H9 (cell line): ENCODE measurements at regions not wholly inside any gene's neighbourhood (a gene's known extent, or its start where the extent isn't known, plus 50 kb on each side); places are given as distances from the start of the nearest gene placed in this dataset.

Experiments
- DNase-seq: peaks from one replicate; pipeline ENCODE4 v3.0.0-alpha.2; 2017
- H2AFZ ChIP-seq: one replicate; pipeline ENCODE4 v1.6.1; 2013; ENCODE audit warnings: mild to moderate bottlenecking, low read length, control low read depth, moderate library complexity
- H2AK5ac ChIP-seq: 2 replicates; pipeline ENCODE4 v1.6.1; 2013; ENCODE audit warnings: low read length, control low read depth, mixed read lengths; ENCODE audit not compliant: insufficient read length
- H2BK120ac ChIP-seq: one replicate; pipeline ENCODE4 v1.6.1; 2013; ENCODE audit warnings: low read depth, mild to moderate bottlenecking, low read length, control low read depth, inconsistent platforms; ENCODE audit not compliant: poor library complexity, severe bottlenecking
- H2BK12ac ChIP-seq: 2 replicates; pipeline ENCODE4 v1.6.1; 2013; ENCODE audit warnings: low read length, control low read depth, mixed read lengths, low read depth; ENCODE audit not compliant: insufficient read length
- H2BK15ac ChIP-seq: 2 replicates; pipeline ENCODE4 v1.6.1; 2013; ENCODE audit warnings: low read depth, low read length, control low read depth
- H2BK20ac ChIP-seq: one replicate; pipeline ENCODE4 v1.6.1; 2013; ENCODE audit warnings: low read depth, mild to moderate bottlenecking, low read length, control low read depth, inconsistent platforms; ENCODE audit not compliant: poor library complexity, severe bottlenecking
- H2BK5ac ChIP-seq: 2 replicates; pipeline ENCODE4 v1.6.1; 2013; ENCODE audit warnings: low read length, control low read depth, mixed read lengths; ENCODE audit not compliant: insufficient read length
- H3K14ac ChIP-seq: 2 replicates; pipeline ENCODE4 v1.6.1; 2013; ENCODE audit warnings: low read length, control low read depth; ENCODE audit not compliant: insufficient read depth
- H3K18ac ChIP-seq: 2 replicates; pipeline ENCODE4 v1.6.1; 2013; ENCODE audit warnings: low read depth, mild to moderate bottlenecking, mixed read lengths, low read length, control low read depth; ENCODE audit not compliant: insufficient read length
- H3K23ac ChIP-seq: 2 replicates; pipeline ENCODE4 v1.6.1; 2013; ENCODE audit warnings: low read length, control low read depth, mixed read lengths, low read depth; ENCODE audit not compliant: insufficient read length
- H3K23me2 ChIP-seq: 2 replicates; pipeline ENCODE4 v1.6.1; 2013; ENCODE audit warnings: low read depth, mild to moderate bottlenecking, mixed read lengths, low read length, control low read depth; ENCODE audit not compliant: insufficient read length, poor library complexity, severe bottlenecking
- H3K27ac ChIP-seq: 2 replicates; pipeline ENCODE4 v1.5.1; 2013; ENCODE audit warnings: low read length, control low read depth, mixed read lengths, low read depth; ENCODE audit not compliant: insufficient read length
- H3K27me3 ChIP-seq: 2 replicates; pipeline ENCODE4 v1.6.1; 2013; ENCODE audit warnings: low read length, control low read depth, inconsistent platforms; ENCODE audit not compliant: insufficient read depth
- H3K4ac ChIP-seq: 2 replicates; pipeline ENCODE4 v1.6.1; 2013; ENCODE audit warnings: low read depth, mild to moderate bottlenecking, control low read depth, inconsistent platforms, low read length, moderate library complexity
- H3K4me1 ChIP-seq: 2 replicates; pipeline ENCODE4 v1.6.1; 2013; ENCODE audit warnings: low read length, control low read depth, inconsistent platforms; ENCODE audit not compliant: insufficient read depth
- H3K4me2 ChIP-seq: 2 replicates; pipeline ENCODE4 v1.6.1; 2013; ENCODE audit warnings: low read length, control low read depth, mixed read lengths; ENCODE audit not compliant: insufficient read length, insufficient read depth
- H3K56ac ChIP-seq: 2 replicates; pipeline ENCODE4 v1.6.1; 2013; ENCODE audit warnings: low read depth, mild to moderate bottlenecking, mixed read lengths, low read length, control low read depth; ENCODE audit not compliant: insufficient read length
- H3K79me1 ChIP-seq: 2 replicates; pipeline ENCODE4 v1.6.1; 2013; ENCODE audit warnings: low read depth, mild to moderate bottlenecking, moderate library complexity, low read length, control low read depth, inconsistent platforms; ENCODE audit not compliant: insufficient read depth, poor library complexity, severe bottlenecking
- H3K79me2 ChIP-seq: 2 replicates; pipeline ENCODE4 v1.6.1; 2013; ENCODE audit warnings: low read length, control low read depth, inconsistent platforms; ENCODE audit not compliant: insufficient read depth
- H3K9ac ChIP-seq: 2 replicates; pipeline ENCODE4 v1.6.1; 2013; ENCODE audit warnings: low read length, control low read depth, mixed read lengths; ENCODE audit not compliant: insufficient read length; ENCODE audit errors: extremely low read depth
- H3K9me3 ChIP-seq: one replicate; pipeline ENCODE4 v1.6.1; 2013; ENCODE audit warnings: low read depth, low read length, inconsistent platforms; ENCODE audit not compliant: control insufficient read depth
- H3T11ph ChIP-seq: one replicate; pipeline ENCODE4 v1.6.1; 2013; ENCODE audit warnings: mild to moderate bottlenecking, low read length, control low read depth, inconsistent platforms
- H4K20me1 ChIP-seq: one replicate; pipeline ENCODE4 v1.6.1; 2013; ENCODE audit not compliant: control insufficient read depth, insufficient read length, insufficient read depth
- H4K5ac ChIP-seq: 2 replicates; pipeline ENCODE4 v1.6.1; 2013; ENCODE audit warnings: low read depth, mild to moderate bottlenecking, mixed read lengths, low read length, control low read depth; ENCODE audit not compliant: insufficient read length
- H4K8ac ChIP-seq: replicated peaks from 2 replicates; pipeline ENCODE4 v1.6.1; 2013; ENCODE audit warnings: low read length, control low read depth, mixed read lengths, low read depth; ENCODE audit not compliant: insufficient read length
- H4K91ac ChIP-seq: 2 replicates; pipeline ENCODE4 v1.6.1; 2013; ENCODE audit warnings: low read depth, mild to moderate bottlenecking, moderate library complexity, mixed read lengths, low read length, control low read depth; ENCODE audit not compliant: insufficient read length
- H3K27ac Mint-ChIP-seq, 3 experiments: 2 replicates in 2 of 3; 3 replicates in 1 of 3; pipeline ENCODE4 v1.8.0; 2020 to 2021; ENCODE audit warnings: mixed read lengths in 3 of 3, mild to moderate bottlenecking in 1 of 3, moderate library complexity in 1 of 3
- H3K27me3 Mint-ChIP-seq: 2 replicates; pipeline ENCODE4 v1.8.0; 2021; ENCODE audit warnings: low read depth, mild to moderate bottlenecking, moderate library complexity, mixed read lengths
- H3K36me3 Mint-ChIP-seq, 3 experiments: 2 replicates in 2 of 3; 3 replicates in 1 of 3; pipeline ENCODE4 v1.8.0; 2020 to 2021; ENCODE audit warnings: low read depth in 3 of 3, mixed read lengths in 3 of 3; ENCODE audit not compliant: insufficient read depth in 1 of 3
- H3K4me1 Mint-ChIP-seq, 2 experiments: 2 replicates each; pipeline ENCODE4 v1.8.0; 2020; ENCODE audit warnings: mixed read lengths in 2 of 2
- H3K4me3 Mint-ChIP-seq, 2 experiments: 2 replicates in 1 of 2; 3 replicates in 1 of 2; pipeline ENCODE4 v1.8.0; 2020 to 2021; ENCODE audit warnings: mild to moderate bottlenecking in 2 of 2, mixed read lengths in 2 of 2, moderate library complexity in 1 of 2
- H3K9me3 Mint-ChIP-seq, 2 experiments: 2 replicates in 1 of 2; 3 replicates in 1 of 2; pipeline ENCODE4 v1.8.0; 2020; ENCODE audit warnings: mild to moderate bottlenecking in 2 of 2, mixed read lengths in 2 of 2, moderate library complexity in 1 of 2
- WGBS: extraction: QIAGEN DNeasy Blood & Tissue Kit; methylation state at CpG from one replicate; pipeline ENCODE4 v1.1.7; 2013; ENCODE audit warnings: missing lambda C conversion rate, low lambda C conversion rate, mixed read lengths; ENCODE audit not compliant: insufficient read length; ENCODE audit errors: extremely low coverage; 5-methylcytosine and 5-hydroxymethylcytosine counted together
- TF ChIP-seq, protein P1 (sequence below): fragments of 200-600 bp; sonication (generic); conservative IDR thresholded peaks from 3 replicates; pipeline ENCODE4 v1.8.0; 2021; ENCODE audit warnings: antibody characterized with exemption, mild to moderate bottlenecking

DNA sequence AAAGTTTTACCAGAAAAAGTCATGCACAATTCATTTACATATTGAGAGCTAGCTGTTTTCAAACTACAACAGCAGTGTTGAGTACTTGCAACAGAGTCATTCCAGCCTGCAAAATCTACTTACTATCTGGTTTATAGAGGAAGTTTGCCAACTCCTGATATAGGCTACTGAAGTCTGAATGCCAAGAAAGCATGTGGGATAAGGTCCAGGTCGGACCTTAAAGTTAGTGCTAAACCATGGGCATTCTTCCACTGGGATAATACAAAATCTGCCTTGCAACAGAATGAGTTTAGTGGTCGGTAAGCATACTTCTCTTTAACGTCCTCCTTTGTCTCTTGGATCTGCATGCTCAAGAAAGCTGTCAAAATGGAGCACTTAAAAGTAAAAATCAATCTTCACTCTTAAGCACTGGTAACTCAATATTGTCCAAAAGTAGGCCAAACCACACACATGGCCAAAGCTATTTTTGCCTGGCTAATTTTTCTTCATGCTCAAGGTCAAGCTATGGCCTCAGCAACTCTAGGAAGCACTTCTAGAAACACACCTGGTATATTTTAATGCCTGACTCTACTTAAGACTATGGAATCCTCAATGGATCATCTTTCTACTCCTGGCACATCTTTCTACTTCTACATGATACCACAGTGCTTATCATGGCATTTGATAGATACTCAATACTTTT, 364.9 kb upstream of the KITLG start:
- no peak for DNase-seq
- Histone ChIP-seq H3K27me3 (no peaks in the 10 kb centered on the region), H2BK5ac (no peak overlapping the region), H3K18ac (no peak overlapping the region), H3K4me2 (no peak overlapping the region), H2BK15ac (no peak overlapping the region), H4K20me1 (no peaks in the 10 kb centered on the region), H3K56ac (no peak overlapping the region), H3K23me2 (no peaks in the 10 kb centered on the region), H3T11ph (no peak overlapping the region), H2BK12ac (no peak overlapping the region), H3K9me3 (no peaks in the 10 kb centered on the region), H2AFZ (no peak overlapping the region), H3K79me1 (no peaks in the 10 kb centered on the region), H3K79me2 (no peaks in the 10 kb centered on the region), H3K9ac (no peak overlapping the region), H3K4me1 (peaks cover 5% of the 10 kb centered on the region), H3K4ac (no peak overlapping the region), H4K91ac (no peak overlapping the region), H4K8ac (no peak overlapping the region), H3K27ac (no peak overlapping the region), H3K23ac (no peak overlapping the region), H2AK5ac (no peak overlapping the region), H4K5ac (no peak overlapping the region), H2BK120ac (no peak overlapping the region), H2BK20ac (no peak overlapping the region), H3K14ac (no peak overlapping the region)
- Mint-ChIP-seq H3K27ac (no peak overlapping the region), H3K4me1 (peaks cover 10 to 23% of the 10 kb centered on the region in 2 experiments; a peak in 3 of 4 replicates), H3K9me3 (peaks cover 6 to 10% of the 10 kb centered on the region in 2 experiments; a peak in 4 of 5 replicates), H3K4me3 (no peak overlapping the region), H3K27me3 (peaks cover 14% of the 10 kb centered on the region), H3K36me3 (peaks cover 0 to 7% (median 2%) of the 10 kb centered on the region in 3 experiments; a peak in 4 of 7 replicates)
- TF ChIP-seq, protein P1, sequence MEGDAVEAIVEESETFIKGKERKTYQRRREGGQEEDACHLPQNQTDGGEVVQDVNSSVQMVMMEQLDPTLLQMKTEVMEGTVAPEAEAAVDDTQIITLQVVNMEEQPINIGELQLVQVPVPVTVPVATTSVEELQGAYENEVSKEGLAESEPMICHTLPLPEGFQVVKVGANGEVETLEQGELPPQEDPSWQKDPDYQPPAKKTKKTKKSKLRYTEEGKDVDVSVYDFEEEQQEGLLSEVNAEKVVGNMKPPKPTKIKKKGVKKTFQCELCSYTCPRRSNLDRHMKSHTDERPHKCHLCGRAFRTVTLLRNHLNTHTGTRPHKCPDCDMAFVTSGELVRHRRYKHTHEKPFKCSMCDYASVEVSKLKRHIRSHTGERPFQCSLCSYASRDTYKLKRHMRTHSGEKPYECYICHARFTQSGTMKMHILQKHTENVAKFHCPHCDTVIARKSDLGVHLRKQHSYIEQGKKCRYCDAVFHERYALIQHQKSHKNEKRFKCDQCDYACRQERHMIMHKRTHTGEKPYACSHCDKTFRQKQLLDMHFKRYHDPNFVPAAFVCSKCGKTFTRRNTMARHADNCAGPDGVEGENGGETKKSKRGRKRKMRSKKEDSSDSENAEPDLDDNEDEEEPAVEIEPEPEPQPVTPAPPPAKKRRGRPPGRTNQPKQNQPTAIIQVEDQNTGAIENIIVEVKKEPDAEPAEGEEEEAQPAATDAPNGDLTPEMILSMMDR = no peak
- WGBS = no CpG with 5 or more reads among the region's 3 CpGs
